DMS79 (cell line): ENCODE measurements at regions not wholly inside any gene's neighbourhood (a gene's known extent, or its start where the extent isn't known, plus 50 kb on each side); places are given as distances from the start of the nearest gene placed in this dataset.

Source experiments
- DNase-seq: peaks from one replicate; lab custom pipeline; 2025; lab: John Stamatoyannopoulos, UW

GRCh38 chr1:76764638-76765454, 102.4 kb upstream of the ST6GALNAC5 start:
- DNase-seq, result peak; percentile 35

GRCh38 chr1:76766381-76766780, 100.9 kb upstream of the ST6GALNAC5 start:
- DNase-seq, result no peak

- no peak for DNase-seq
Measured at GRCh38 chr1:76769911-76770310, 97.4 kb upstream of the ST6GALNAC5 start.

GRCh38 chr1:76770979-76771378, 96.3 kb upstream of the ST6GALNAC5 start:
- DNase-seq, result no peak

- no peak for DNase-seq
Measured at GRCh38 chr1:76781447-76781846, 85.8 kb upstream of the ST6GALNAC5 start.

- DNase-seq, result no peak
Measured at GRCh38 chr1:76782809-76783208, 84.5 kb upstream of the ST6GALNAC5 start.

GRCh38 chr1:76784502-76784901, 82.8 kb upstream of the ST6GALNAC5 start:
- DNase-seq, result no peak

GRCh38 chr1:76786222-76786621, 81.1 kb upstream of the ST6GALNAC5 start:
- DNase-seq, result no peak

- DNase-seq, result no peak
Measured at GRCh38 chr1:76793594-76793993, 73.7 kb upstream of the ST6GALNAC5 start.

- DNase-seq, result no peak
Measured at GRCh38 chr1:76799700-76800099, 67.6 kb upstream of the ST6GALNAC5 start.

- DNase-seq, result no peak
Measured at GRCh38 chr1:76802094-76802493, 65.2 kb upstream of the ST6GALNAC5 start.

- DNase-seq, result no peak
Measured at GRCh38 chr1:76807543-76808260, 59.6 kb upstream of the ST6GALNAC5 start.
